Stimulated activated CD8-positive, alpha-beta memory T cell treated with anti-CD3 and anti-CD28 coated beads, Interleukin-15, amount 100 ng/mL, for 4 hours (primary cell): ENCODE measurements at regions not wholly inside any gene's neighbourhood (a gene's known extent, or its start where the extent isn't known, plus 50 kb on each side); places are given as distances from the start of the nearest gene placed in this dataset.
"Not testable (repeated sequence)": the region's sequence is repeated elsewhere in the genome, so short reads cannot be mapped to it uniquely, and the experiment has no call there.

Experiments
- DNase-seq, 2 donors: peaks; one replicate each; pipeline ENCODE4 v3.0.0-alpha.2; 2020; ENCODE audit warnings: low read depth in 2 of 2

DNA sequence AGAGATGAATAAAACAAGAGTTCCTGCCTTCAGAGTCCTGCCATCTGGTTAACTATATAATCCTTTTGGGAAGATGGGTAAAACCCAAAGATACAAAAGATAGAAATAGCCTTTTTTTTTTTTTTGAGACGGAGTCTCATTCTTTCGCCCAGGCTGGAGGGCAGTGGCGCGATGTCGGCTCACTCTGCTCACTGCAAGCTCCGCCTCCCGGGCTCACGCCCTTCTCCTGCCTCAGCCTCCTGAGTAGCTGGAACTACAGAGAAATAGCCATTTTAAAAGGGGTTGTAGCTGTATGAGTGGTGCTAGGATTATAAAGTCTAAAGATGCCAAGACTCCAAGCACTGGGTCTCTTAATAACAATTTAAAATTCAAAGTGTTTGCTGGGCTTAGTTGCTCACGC, 97.2 kb downstream of the KDR start:
- DNase-seq, result no peak

GRCh38 chr4:55027596-55027995, 97.8 kb downstream of the KDR start:
- DNase-seq, result no peak

GRCh38 chr4:55025456-55025855, 99.9 kb downstream of the KDR start:
- DNase-seq, result not testable (repeated sequence)

DNA sequence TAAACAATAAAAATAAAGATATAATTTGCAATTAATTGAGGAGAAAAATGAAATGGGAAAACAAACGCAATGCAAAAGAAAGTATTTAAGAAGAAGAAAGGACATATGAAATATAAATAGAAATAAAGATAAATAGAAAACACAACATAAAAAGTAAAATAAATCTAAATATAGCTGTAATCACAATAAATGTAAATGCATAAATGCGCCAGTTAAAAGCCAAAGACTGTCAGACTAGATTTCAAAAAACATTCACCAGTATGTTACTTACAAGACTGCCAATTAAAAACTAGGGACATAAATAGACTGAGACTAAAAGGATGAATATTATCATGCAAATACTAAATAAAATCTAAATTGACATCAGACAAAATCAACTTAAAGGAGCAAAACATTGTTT, 102.4 kb downstream of the KDR start:
- DNase-seq, result no peak

GRCh38 chr4:55021214-55021613, 104.2 kb downstream of the KDR start:
- DNase-seq, result no peak

DNA sequence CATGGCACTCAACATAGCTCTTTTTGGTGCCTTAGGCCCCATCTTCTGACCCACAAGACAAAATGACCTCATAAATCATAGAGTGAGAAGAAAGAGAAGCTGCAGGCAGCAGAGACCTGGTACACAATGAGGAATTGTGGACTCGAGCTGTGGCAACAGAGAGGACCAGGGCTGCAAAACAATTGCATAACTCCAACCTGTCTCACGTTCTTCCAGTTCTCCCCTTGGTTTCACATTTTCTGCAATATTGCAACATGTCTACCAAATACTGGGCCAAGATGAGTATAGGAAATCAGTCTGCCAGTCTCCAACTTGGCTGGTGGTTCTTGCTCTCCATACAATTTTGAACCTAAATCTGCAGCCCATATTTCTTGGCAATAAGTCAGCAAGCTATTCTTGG, 105.3 kb downstream of the KDR start:
- no peak for DNase-seq

GRCh38 chr4:55018978-55019377, 106.4 kb downstream of the KDR start:
- DNase-seq, result no peak

- DNase-seq, result no peak
Observed at GRCh38 chr4:55018521-55018920, 106.9 kb downstream of the KDR start.

- DNase-seq, result no peak
Observed at GRCh38 chr4:55017406-55017805, 108.0 kb downstream of the KDR start.

DNA sequence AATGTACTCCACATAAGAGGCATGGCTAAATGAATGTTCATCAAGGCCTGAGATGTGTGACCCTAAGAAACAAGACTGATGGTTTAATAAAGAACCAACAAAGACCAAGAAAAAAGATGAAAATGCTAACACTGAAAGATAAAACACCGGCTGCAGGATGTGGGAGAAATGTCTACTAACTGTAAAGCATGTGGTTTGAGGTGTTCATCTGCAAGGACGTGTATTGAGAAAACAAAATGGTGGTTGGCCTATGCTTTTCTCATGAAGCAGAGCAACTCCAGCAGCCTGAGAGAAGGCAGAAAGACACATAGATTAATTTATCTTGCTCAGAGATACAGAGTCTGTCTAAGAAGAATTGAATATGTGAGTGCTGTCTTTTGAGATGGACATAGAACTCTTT, 109.3 kb downstream of the KDR start:
- DNase-seq, result no peak

DNA sequence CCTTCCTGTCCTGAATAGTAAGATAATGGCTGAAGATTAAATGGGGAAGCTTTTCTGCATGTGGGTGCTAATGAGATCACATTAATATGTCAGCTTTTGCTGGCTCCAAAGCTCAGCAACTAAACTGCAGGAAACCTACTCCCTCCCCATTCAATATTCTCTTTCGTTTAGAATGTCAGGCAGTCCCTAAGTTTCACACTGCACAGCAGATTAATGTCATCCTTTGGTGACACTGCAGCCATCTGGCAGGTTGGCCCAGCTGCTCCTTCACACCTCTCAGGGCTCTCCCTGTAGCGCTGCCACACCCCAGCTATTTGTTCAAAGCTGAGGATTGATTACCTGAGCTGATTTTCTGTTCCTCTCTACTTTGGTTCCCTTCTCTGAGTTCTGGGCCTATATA, 110.5 kb downstream of the KDR start:
- no peak for DNase-seq

GRCh38 chr4:55013431-55013955, 111.9 kb downstream of the KDR start:
- no peak for DNase-seq

DNA sequence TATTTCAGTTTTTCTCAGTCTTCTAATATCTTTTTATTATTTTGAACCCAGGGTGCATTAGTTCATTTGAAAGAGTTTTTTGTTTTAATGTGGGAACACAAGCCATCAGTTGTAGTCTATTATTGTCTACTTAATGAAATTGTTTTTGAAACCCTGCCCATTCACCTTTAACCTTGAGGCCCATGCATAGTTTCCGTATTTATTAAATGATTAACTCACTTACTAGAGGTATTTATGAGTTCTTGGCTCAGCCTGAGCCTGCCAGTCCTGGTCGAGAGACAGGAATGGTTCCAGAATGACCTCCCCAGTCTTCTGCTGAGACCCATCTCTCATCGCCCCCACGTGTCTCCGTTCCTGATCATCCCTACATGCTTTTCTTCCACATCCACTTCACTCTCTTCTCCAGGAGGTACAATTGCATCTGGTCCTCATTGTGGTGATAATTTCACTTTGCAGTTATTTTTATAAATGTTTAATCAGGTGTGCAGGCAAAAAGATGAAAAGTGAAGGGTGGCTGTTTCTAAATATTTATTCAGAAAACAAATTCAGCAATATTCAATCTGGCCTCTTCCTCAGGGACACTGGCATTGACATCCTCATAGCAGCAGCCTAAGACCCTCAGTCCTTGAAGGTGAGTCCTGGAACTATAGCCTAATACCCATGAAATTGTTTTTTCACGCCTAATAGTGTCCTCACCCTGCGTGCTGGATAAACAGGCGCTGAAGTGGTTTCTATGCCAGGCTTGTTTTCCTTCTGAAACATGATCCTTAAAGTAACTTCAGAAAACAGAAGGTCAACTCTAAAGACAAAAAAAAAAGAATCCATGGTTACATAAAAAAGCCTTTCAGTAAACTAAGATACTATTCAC, 112.8 kb downstream of the KDR start:
- no peak for DNase-seq

GRCh38 chr4:55011761-55012160, 113.6 kb downstream of the KDR start:
- no peak for DNase-seq

GRCh38 chr4:55010550-55010949, 114.8 kb downstream of the KDR start:
- no peak for DNase-seq

GRCh38 chr4:55008166-55009056, 117.0 kb downstream of the KDR start:
- no peak for DNase-seq

DNA sequence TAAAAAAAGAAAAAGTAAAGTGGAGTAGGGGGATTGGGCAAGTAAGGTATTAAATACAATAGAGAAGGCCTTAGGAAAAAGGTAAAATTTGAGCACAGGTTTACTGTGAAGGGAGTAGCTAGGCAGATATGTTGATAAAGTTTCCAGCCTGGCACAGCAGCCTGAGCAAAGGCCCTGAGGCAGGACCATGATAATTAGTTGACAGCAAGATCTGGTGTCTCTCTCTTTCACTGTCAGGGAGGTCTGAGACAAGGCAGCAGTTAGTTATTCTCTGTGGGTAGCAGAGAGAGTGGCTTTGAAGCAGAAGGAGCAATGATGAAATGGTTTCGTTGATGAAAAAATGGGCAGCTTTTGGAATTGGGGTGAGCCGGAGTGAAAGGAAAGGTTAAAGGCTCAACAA, 119.5 kb downstream of the KDR start:
- DNase-seq, result no peak

- DNase-seq, result no peak
Observed at GRCh38 chr4:55004831-55005230, 120.6 kb downstream of the KDR start.

GRCh38 chr4:55002431-55002830, 123.0 kb downstream of the KDR start:
- DNase-seq, result no peak

DNA sequence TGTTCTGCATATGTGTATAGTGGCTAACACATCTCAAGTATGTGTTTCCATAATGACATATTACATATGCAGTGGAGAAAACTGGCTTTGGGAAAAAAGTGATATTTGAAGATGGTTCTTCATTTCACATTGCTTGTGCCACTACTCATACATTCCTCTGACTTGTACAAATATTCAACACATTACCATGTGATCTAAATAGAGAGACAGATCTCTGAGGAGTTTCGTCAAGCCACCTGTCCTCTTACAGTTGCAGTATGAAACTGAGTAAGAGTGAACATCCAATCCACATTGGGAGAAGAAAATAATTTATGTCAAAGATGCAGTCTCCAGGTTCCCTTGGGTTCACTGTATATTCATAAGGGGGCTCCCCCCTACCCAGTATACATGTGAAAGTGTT, 123.9 kb downstream of the KDR start:
- DNase-seq, result no peak

GRCh38 chr4:54999003-54999402, 126.4 kb downstream of the KDR start:
- DNase-seq, result no peak

GRCh38 chr4:54993473-54994026, 131.8 kb downstream of the KDR start:
- DNase-seq, result not testable (repeated sequence)
